Retinal pigment epithelial cell (primary cell): ENCODE measurements at regions not wholly inside any gene's neighbourhood (a gene's known extent, or its start where the extent isn't known, plus 50 kb on each side); places are given as distances from the start of the nearest gene placed in this dataset.
"Not testable (repeated sequence)": the region's sequence is repeated elsewhere in the genome, so short reads cannot be mapped to it uniquely, and the experiment has no call there.

Experiments
- DNase-seq: peaks from one replicate; pipeline ENCODE4 v3.0.0-alpha.2; 2010; ENCODE audit warnings: low read depth
- H3K4me3 ChIP-seq: 2 replicates; pipeline ENCODE4 v1.5.1; 2011; ENCODE audit warnings: mild to moderate bottlenecking, low read length, control low read depth, moderate library complexity
- TF ChIP-seq, protein P1 (sequence below): conservative IDR thresholded peaks from 2 replicates; pipeline ENCODE4 v1.5.1; 2011; ENCODE audit warnings: low read depth, low read length, control low read depth, inconsistent platforms

- no peak overlapping the region for H3K4me3 ChIP-seq
- TF ChIP-seq, protein P1, sequence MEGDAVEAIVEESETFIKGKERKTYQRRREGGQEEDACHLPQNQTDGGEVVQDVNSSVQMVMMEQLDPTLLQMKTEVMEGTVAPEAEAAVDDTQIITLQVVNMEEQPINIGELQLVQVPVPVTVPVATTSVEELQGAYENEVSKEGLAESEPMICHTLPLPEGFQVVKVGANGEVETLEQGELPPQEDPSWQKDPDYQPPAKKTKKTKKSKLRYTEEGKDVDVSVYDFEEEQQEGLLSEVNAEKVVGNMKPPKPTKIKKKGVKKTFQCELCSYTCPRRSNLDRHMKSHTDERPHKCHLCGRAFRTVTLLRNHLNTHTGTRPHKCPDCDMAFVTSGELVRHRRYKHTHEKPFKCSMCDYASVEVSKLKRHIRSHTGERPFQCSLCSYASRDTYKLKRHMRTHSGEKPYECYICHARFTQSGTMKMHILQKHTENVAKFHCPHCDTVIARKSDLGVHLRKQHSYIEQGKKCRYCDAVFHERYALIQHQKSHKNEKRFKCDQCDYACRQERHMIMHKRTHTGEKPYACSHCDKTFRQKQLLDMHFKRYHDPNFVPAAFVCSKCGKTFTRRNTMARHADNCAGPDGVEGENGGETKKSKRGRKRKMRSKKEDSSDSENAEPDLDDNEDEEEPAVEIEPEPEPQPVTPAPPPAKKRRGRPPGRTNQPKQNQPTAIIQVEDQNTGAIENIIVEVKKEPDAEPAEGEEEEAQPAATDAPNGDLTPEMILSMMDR, result no peak
- DNase-seq, result no peak
Observed at GRCh38 chr1:86798608-86799291, 94.4 kb downstream of the SH3GLB1 start.

DNA sequence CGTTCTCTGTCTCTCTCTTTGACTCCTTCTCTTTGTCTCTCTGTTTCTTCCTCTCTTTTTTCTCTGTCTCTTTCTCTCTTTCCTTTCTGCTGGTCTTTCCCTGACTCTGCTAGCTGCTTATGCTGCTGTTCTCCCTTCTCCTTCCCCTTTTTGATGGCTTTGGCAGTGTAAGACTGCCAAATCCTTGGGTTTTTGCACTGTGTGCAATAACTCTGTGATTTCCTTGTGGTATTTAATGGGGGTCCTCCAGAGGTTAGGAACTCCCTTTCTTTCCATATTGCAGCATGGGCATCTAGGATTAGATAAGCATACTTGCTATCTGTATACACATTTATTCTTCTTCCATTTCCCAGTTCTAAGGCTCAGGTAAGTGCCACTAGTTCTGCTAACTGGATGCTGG is 99.3 kb downstream of the SH3GLB1 start:
- not testable (repeated sequence) for H3K4me3 ChIP-seq, DNase-seq

DNA sequence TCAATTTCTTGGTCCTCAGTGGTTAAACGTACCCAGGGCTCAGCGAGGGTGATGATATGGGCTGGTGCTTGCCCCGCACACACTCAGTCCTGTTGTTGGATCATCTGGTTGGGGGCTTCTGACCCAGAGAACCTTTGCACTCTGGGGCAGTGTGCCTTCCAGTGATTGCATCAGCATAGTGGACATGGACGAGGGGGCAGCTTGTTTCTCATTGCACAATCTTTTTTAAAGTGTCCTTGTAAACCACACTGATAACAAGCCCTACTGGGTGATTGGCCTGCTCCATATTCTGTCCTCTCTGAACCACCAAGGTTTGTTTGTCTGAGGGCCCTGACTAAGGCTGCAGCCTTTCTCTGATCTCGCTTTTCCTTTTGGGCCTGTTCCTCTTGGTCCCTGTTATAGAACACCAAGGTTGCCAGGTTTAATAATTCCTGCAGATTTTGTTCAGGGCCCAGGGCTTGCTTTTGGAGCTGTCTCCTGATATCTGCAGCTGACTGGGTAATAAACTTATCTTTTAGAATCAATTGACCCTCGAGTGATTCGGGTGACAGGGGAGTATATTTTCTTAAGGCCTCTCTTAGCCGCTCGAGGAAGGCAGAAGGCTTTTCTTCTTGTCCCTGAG is 101.6 kb downstream of the SH3GLB1 start:
- not testable (repeated sequence) for H3K4me3 ChIP-seq, DNase-seq

DNA sequence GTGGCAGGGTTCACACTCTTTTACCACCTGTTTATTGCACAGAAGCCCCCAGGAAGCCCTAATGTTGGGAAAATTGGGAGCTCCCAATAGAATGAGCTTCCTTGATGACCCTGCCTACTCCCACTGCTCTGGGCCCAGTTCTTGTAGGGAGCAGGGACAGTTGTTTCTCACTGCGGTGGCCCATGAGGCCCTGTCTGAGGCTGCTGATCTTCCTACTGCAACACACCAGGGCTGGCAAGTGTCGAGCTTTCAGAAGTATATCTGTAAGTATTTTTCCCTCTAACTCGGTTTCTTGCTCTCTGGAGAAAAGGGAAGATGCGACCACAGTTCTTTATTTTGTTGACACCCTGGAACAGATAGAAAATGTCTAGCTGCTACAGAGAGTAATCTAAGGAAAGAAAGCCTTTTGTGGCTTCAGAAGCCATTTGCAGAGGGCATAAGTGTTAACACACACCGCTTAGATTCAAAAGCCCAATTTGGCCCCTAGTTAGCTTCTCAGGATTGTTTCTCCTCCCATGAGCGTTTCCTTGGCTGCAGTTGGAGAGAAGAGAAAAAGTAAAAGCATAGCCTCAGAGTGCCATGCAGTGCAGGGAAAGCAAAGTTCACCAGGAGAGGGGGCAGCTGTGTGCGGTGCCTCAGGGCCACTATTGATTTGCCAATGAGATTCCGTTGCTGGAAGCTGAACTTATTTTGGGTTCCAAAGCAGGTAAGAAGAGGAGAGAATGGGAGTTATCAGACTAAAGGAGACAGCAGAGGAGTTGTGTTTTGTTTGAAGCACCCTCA is 102.6 kb downstream of the SELENOF start:
- TF ChIP-seq, protein P1, result peak; percentile 11
- no peak for DNase-seq
- H3K4me3 ChIP-seq, result no peak overlapping the region

- TF ChIP-seq, protein P1, result no peak
- no peak for DNase-seq
Observed at GRCh38 chr1:86812286-86812685, 101.6 kb downstream of the SELENOF start.

More at GRCh38 chr1:86812286-86812685, 101.6 kb downstream of the SELENOF start:
- H3K4me3 ChIP-seq, result no peak overlapping the region
